ENCODE measurements at regions not wholly inside any gene's neighbourhood (a gene's known extent, or its start where the extent isn't known, plus 50 kb on each side); places are given as distances from the start of the nearest gene placed in this dataset.
"Not testable (repeated sequence)": the region's sequence is repeated elsewhere in the genome, so short reads cannot be mapped to it uniquely, and the experiment has no call there.

GRCh38 chr15:22713933-22714332, 72.5 kb upstream of the NIPA1 start:
- H3K9me3 ChIP-seq, H3K27me3 ChIP-seq, ATAC-seq, H3K4me1 ChIP-seq, H3K36me3 ChIP-seq: not testable (repeated sequence)
- 17% methylated on average over 1 of the region's 1 CpG; no CpG with 5 or more reads in 1 of the 2 donors for WGBS, 2 donors (ENCODE audit: low coverage in 1 of 2)
- Histone ChIP-seq H3K27ac (peak overlapping the region in 3 of 4 donors; percentile 72 to 83 (median 79)), H3K4me3 (peak overlapping the region in 1 of 2 donors; percentile 54)

GRCh38 chr15:22714358-22715132, 71.9 kb upstream of the NIPA1 start:
- Histone ChIP-seq H3K4me3 (peak overlapping the region; percentile 26 to 54), H3K27ac (peak overlapping the region in 3 of 4 donors; percentile 72 to 83 (median 79))
- not testable (repeated sequence) for H3K27me3 ChIP-seq, H3K9me3 ChIP-seq, H3K4me1 ChIP-seq, H3K36me3 ChIP-seq
- WGBS, 2 donors (ENCODE audit: low coverage in 1 of 2) = 4% methylated on average over 3 of the region's 77 CpGs
- ATAC-seq = peak; percentile 74

DNA sequence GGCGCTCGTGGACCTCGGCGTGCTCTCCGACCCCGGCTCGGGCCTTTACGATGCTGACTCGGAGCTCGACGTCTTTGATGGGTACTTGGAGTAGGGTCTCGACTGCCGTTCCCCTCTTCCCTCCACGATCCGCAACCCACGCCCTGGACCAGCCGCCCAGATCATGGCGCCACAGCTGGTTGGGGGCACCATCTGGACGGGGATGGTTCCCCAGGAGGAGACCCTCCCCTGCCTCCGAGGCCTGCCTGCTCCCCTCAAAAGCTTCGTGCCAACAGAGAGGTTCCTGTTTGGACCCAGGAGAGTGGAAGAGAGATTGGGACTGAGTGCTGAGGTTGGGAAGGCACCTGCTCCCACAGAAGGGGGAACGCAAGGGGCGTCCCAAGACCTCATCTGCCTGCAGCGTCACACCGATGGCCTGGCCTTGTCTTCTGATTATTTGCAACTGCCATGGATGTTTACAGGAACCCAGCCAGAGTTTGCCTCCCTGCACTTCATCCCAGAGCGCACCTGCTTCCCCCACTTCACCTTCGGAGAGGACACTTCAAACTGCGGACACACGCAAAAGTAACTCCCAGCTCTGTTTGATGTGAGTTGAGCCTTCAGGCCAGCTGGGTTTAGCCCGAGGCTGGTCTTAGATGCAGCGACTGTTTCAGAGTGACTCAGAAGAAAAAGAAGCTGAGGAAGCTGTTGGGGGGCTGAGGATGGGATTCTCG, 71.2 kb upstream of the NIPA1 start:
- peak overlapping the region; percentile 45 to 54 for H3K4me3 ChIP-seq
- H3K36me3 ChIP-seq, H3K27me3 ChIP-seq, H3K9me3 ChIP-seq, H3K4me1 ChIP-seq: not testable (repeated sequence)
- H3K27ac ChIP-seq = peak overlapping the region; percentile 8 to 83 (median 77)
- 16% methylated on average over 5 of the region's 32 CpGs; no CpG with 5 or more reads in 1 of the 2 donors for WGBS, 2 donors (ENCODE audit: low coverage in 1 of 2)
- ATAC-seq = peak; percentile 42

GRCh38 chr15:22719980-22720379, 66.5 kb upstream of the NIPA1 start:
- H3K9me3 ChIP-seq, H3K4me3 ChIP-seq, H3K27ac ChIP-seq, H3K36me3 ChIP-seq, ATAC-seq, H3K4me1 ChIP-seq, H3K27me3 ChIP-seq: not testable (repeated sequence)
- 59 to 75% methylated on average over 1 of the region's 1 CpG for WGBS, 2 donors (ENCODE audit: low coverage in 1 of 2)
- TF ChIP-seq CTCF (IDR thresholded peaks at IDR 0.05) = peak in 3 of 4 experiments; percentile 16 to 44 (median 17)

- H3K36me3 ChIP-seq, H3K27me3 ChIP-seq, ATAC-seq, H3K4me1 ChIP-seq, H3K4me3 ChIP-seq, H3K9me3 ChIP-seq, H3K27ac ChIP-seq: not testable (repeated sequence)
- WGBS, 2 donors (ENCODE audit: low coverage in 1 of 2) = no CpG with 5 or more reads among the region's 2 CpGs
Measured at GRCh38 chr15:22726104-22726503, 60.3 kb upstream of the NIPA1 start.

DNA sequence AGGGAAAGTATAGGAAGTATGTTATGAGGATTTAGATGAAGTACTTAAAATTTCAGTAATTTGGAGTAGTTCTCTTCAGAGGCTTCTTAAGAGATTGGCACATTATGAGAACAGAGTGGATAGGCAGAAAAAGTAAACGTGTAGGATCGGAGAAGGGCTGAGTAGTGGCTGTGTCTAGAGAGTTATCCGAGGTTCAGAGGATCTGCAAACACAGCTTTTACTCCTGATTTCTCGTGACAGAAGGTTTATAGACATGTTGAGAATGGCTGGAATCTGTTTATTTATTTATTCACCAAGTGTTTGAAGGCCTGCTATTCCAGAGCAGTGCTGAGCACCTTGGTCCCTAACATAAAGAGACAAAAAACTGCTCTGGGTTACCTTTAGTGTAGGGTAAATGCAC, 51.4 kb upstream of the NIPA1 start:
- H3K27ac ChIP-seq, H3K9me3 ChIP-seq, H3K4me3 ChIP-seq, H3K4me1 ChIP-seq, H3K27me3 ChIP-seq, ATAC-seq, H3K36me3 ChIP-seq: not testable (repeated sequence)
- WGBS, 2 donors (ENCODE audit: low coverage in 1 of 2) = 51 to 63% methylated on average over 4 of the region's 4 CpGs

DNA sequence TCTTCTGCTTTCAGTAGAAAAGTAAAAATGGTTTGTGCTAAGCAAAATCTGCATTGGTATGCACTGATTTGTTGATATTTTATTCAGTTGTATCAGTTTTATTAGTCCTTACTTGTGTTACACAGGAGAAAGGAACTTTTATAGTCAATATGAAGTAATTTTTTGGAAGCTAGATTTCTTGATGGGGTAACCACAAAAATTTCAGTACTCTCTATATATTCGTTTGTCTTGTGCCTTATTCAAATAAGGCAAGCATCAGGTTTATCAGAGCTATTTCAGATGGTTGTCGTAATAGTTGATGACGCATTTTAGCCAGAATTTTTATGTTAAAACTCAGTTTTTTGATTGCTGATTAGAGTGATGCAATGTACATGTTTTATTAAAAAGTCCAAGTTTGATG, 50.7 kb upstream of the NIPA1 start:
- no peaks in the 10 kb centered on the region for H3K4me1 ChIP-seq
- TF ChIP-seq CTCF (IDR thresholded peaks at IDR 0.05) (no peak), EP300 (IDR thresholded peaks at IDR 0.05) (no peak), POLR2A (IDR thresholded peaks at IDR 0.05) (no peak), POLR2AphosphoS5 (IDR thresholded peaks at IDR 0.05) (no peak)
- no peak for ATAC-seq
- H3K27ac ChIP-seq = no peak overlapping the region
- H3K27me3 ChIP-seq = no peaks in the 10 kb centered on the region
- no peaks in the 10 kb centered on the region for H3K36me3 ChIP-seq
- no peak overlapping the region for H3K4me3 ChIP-seq
- H3K9me3 ChIP-seq = no peaks in the 10 kb centered on the region
- WGBS, 2 donors (ENCODE audit: low coverage in 1 of 2) = 89 to 100% methylated on average over 3 of the region's 3 CpGs

DNA sequence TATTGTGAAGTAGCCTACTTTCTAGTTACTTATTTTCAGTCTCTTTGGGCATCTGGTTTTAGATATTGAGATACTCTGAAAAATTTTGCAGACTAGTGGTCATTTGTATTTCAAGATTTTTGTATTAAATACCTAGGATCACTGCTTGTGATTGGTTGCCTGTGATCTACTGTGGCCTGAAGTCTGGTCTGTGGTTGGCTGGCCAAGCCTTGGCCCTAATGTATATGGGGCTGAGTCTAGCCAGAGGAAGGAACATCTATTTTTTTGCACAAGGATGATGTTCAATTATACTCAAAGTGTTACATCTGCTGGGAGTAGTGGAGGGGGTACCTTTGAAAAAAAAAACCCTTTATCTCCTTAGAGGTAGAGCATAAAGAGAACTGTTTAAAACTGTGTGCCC, 50.2 kb upstream of the NIPA1 start:
- H3K27ac ChIP-seq, H3K4me1 ChIP-seq, H3K27me3 ChIP-seq, H3K4me3 ChIP-seq, H3K9me3 ChIP-seq, H3K36me3 ChIP-seq, ATAC-seq: not testable (repeated sequence)

Small RNA genes in the stretch of these regions (small RNA-seq; reads per million reads assigned to genes)
- 0 reads per million in 4 donors for gene AC138649.4
- 0 reads per million in 4 donors for gene RN7SL495P

Measured in gastroesophageal sphincter (tissue), 4 donors.